ENCODE measurements at regions not wholly inside any gene's neighbourhood (a gene's known extent, or its start where the extent isn't known, plus 50 kb on each side); places are given as distances from the start of the nearest gene placed in this dataset.

GRCh38 chr3:23044463-23044862 lies 158.7 kb upstream of the UBE2E2 start:
- Histone ChIP-seq H4K20me1 (replicated peaks; ENCODE audit: control insufficient read depth, extremely low read depth, insufficient read depth, low read length) (no peaks in the 10 kb centered on the region), H3K4me1 (ENCODE audit: control insufficient read depth, extremely low read depth, insufficient read depth, low read length) (no peaks in the 10 kb centered on the region), H3K36me3 (ENCODE audit: control insufficient read depth in 2 of 2, extremely low read depth in 1 of 2, insufficient read depth in 2 of 2, low read length in 2 of 2) (no peaks in the 10 kb centered on the region), H3K9me3 (replicated peaks; ENCODE audit: control insufficient read depth, insufficient read depth, low read length) (no peaks in the 10 kb centered on the region), H3K27me3 (ENCODE audit: control insufficient read depth in 2 of 2, insufficient read depth in 2 of 2, low read length in 2 of 2) (no peaks in the 10 kb centered on the region), H3K4me2 (ENCODE audit: insufficient read depth, low read length) (no peak overlapping the region), H3K27ac (ENCODE audit: insufficient read depth, low read depth, low read length) (no peak overlapping the region), H3K79me2 (ENCODE audit: control insufficient read depth, insufficient read depth, low read length) (no peaks in the 10 kb centered on the region), H2AFZ (ENCODE audit: low read depth, low read length) (no peak overlapping the region), H3K9ac (replicated peaks; ENCODE audit: extremely low read depth, insufficient read depth, low read length) (no peak overlapping the region), H3K9me1 (replicated peaks; ENCODE audit: control insufficient read depth, extremely low read depth, insufficient read depth, low read length) (no peaks in the 10 kb centered on the region), H3K4me3 (replicated peaks in 1 of 3; ENCODE audit: insufficient read depth in 1 of 3, low read depth in 1 of 3, low read length in 3 of 3) (no peak overlapping the region)
- BruUV-seq (replicated peaks), result no TSS peak
- POLR2A ChIA-PET, result no interaction called here
- TF ChIP-seq POLR2AphosphoS5 (IDR thresholded peaks at IDR 0.05; ENCODE audit: insufficient read depth, low read depth, low read length) (no peak), FOS (IDR thresholded peaks at IDR 0.05; ENCODE audit: borderline replicate concordance, insufficient read depth, low read length) (no peak), JUN (IDR thresholded peaks at IDR 0.05; ENCODE audit: borderline replicate concordance, insufficient read depth, insufficient read length, low read depth) (no peak), POLR2A (IDR thresholded peaks at IDR 0.05; ENCODE audit: low read depth, low read length) (no peak), GATA2 (IDR thresholded peaks at IDR 0.05; ENCODE audit: insufficient read depth, insufficient read length, low read depth, low read length) (no peak), CTCF (IDR thresholded peaks at IDR 0.05; ENCODE audit: extremely low read depth in 1 of 2, insufficient read depth in 1 of 2, low read depth in 1 of 2, low read length in 2 of 2) (no peak), MAX (IDR thresholded peaks at IDR 0.05; ENCODE audit: insufficient read depth, insufficient read length) (no peak)
- no peak for DNase-seq (ENCODE audit: low read depth, low spot score)
- CTCF ChIA-PET, result no interaction called here
- intact Hi-C loops (cut with micrococcal nuclease), result no loop called here
- FAIRE-seq, result no peak
- dilution Hi-C loops (cut with MboI; ENCODE audit: extremely low pct_ligation_motif_present, low sequenced_read_pairs), result no loop called here

Measured in endothelial cell of umbilical vein (primary cell).